HepG2 (cell line): ENCODE measurements at regions not wholly inside any gene's neighbourhood (a gene's known extent, or its start where the extent isn't known, plus 50 kb on each side); places are given as distances from the start of the nearest gene placed in this dataset.

Source experiments
- ARNTL ChIP-seq: sonication (generic); formaldehyde crosslinking; IDR thresholded peaks from 2 replicates; pipeline ENCODE4 v1.4.0; 2020; ENCODE audit warnings: mild to moderate bottlenecking, missing genetic modification reagents
- ATF7-NPFF ChIP-seq: sonication (generic); formaldehyde crosslinking; IDR thresholded peaks from 2 replicates; pipeline ENCODE4 v1.8.1; 2023; ENCODE audit warnings: mild to moderate bottlenecking, low read depth, missing genetic modification reagents, moderate library complexity
- BHLHE40 ChIP-seq: IDR thresholded peaks from 2 replicates; pipeline ENCODE4 v1.6.1; 2011; ENCODE audit warnings: low read length, improper control_type of control experiment
- EED ChIP-seq: sonication (generic); formaldehyde crosslinking; IDR thresholded peaks from 2 replicates; pipeline ENCODE4 v1.5.0; 2020; ENCODE audit warnings: mild to moderate bottlenecking, missing genetic modification reagents
- ELF1 ChIP-seq: sonication (generic); formaldehyde crosslinking; IDR thresholded peaks from 2 replicates; pipeline ENCODE4 v1.4.0; 2020; ENCODE audit warnings: missing genetic modification reagents
- FOSL2 ChIP-seq: sonication (generic); formaldehyde crosslinking; IDR thresholded peaks from 2 replicates; pipeline ENCODE4 v1.4.0; 2020; ENCODE audit warnings: missing genetic modification reagents
- FOXJ3 ChIP-seq: sonication (generic); formaldehyde crosslinking; IDR thresholded peaks from 2 replicates; pipeline ENCODE4 v1.4.0; 2020; ENCODE audit warnings: missing genetic modification reagents, mild to moderate bottlenecking, borderline replicate concordance
- HMG20B ChIP-seq: conservative IDR thresholded peaks from 2 replicates; pipeline ENCODE4 v1.6.1; 2016; ENCODE audit warnings: missing genetic modification reagents, missing compliant biosample characterization
- MEIS1 ChIP-seq: sonication (generic); formaldehyde crosslinking; IDR thresholded peaks from 2 replicates; pipeline ENCODE4 v1.9.0; 2021; ENCODE audit warnings: mild to moderate bottlenecking, missing genetic modification reagents, moderate library complexity, borderline replicate concordance
- NFYB ChIP-seq: sonication (generic); formaldehyde crosslinking; IDR thresholded peaks from 2 replicates; pipeline ENCODE4 v1.4.0; 2020; ENCODE audit warnings: missing genetic modification reagents
- SRSF9 ChIP-seq: fragments of 200-400 bp; formaldehyde crosslinking; IDR thresholded peaks from 2 replicates; pipeline ENCODE4 v1.6.1; 2018; ENCODE audit warnings: borderline replicate concordance, mild to moderate bottlenecking, low read depth, low read length; ENCODE audit not compliant: insufficient read depth, poor library complexity, severe bottlenecking
- STAT5B ChIP-seq: sonication (generic); formaldehyde crosslinking; IDR thresholded peaks from 2 replicates; pipeline ENCODE4 v1.4.0; 2020; ENCODE audit warnings: missing genetic modification reagents
- YEATS2 ChIP-seq: sonication (generic); formaldehyde crosslinking; IDR thresholded peaks from 2 replicates; pipeline ENCODE4 v1.4.0; 2020; ENCODE audit warnings: missing genetic modification reagents, borderline replicate concordance
- ZFP41 ChIP-seq: sonication (generic); formaldehyde crosslinking; IDR thresholded peaks from 2 replicates; pipeline ENCODE4 v1.4.0; 2020; ENCODE audit warnings: mild to moderate bottlenecking, missing genetic modification reagents, borderline replicate concordance
- ZNF343 ChIP-seq: sonication (generic); formaldehyde crosslinking; IDR thresholded peaks from 2 replicates; pipeline ENCODE4 v1.4.0; 2020; ENCODE audit warnings: mild to moderate bottlenecking, missing genetic modification reagents
- ZNF558 ChIP-seq: sonication (generic); formaldehyde crosslinking; IDR thresholded peaks from 2 replicates; pipeline ENCODE4 v1.9.0; 2022; ENCODE audit warnings: mild to moderate bottlenecking, missing genetic modification reagents, borderline replicate concordance
- ZNF672 ChIP-seq: sonication (generic); formaldehyde crosslinking; IDR thresholded peaks from 2 replicates; pipeline ENCODE4 v1.8.1; 2022; ENCODE audit warnings: missing genetic modification reagents
- ZNF788 ChIP-seq: sonication (generic); formaldehyde crosslinking; IDR thresholded peaks from 2 replicates; pipeline ENCODE4 v1.5.0; 2020; ENCODE audit warnings: mild to moderate bottlenecking, missing genetic modification reagents, borderline replicate concordance
- TF ChIP-seq, protein P1 (sequence below): sonication (generic); formaldehyde crosslinking; IDR thresholded peaks from 2 replicates; pipeline ENCODE4 v1.4.0; 2020; ENCODE audit warnings: missing genetic modification reagents
- TF ChIP-seq, protein P2 (sequence below): IDR thresholded peaks from 2 replicates; pipeline ENCODE4 v1.6.1; 2016; ENCODE audit warnings: mild to moderate bottlenecking
- TF ChIP-seq, protein P3 (sequence below): sonication (generic); formaldehyde crosslinking; conservative IDR thresholded peaks from 2 replicates; pipeline ENCODE4 v1.4.0; 2020; ENCODE audit warnings: missing genetic modification reagents
- TF ChIP-seq, protein P4 (sequence below): fragments of 450-650 bp; IDR thresholded peaks from 2 replicates; pipeline ENCODE4 v1.6.1; 2017
- TF ChIP-seq, protein P5 (sequence below): sonication (generic); formaldehyde crosslinking; IDR thresholded peaks from 2 replicates; pipeline ENCODE4 v1.4.0; 2020; ENCODE audit warnings: missing genetic modification reagents

DNA sequence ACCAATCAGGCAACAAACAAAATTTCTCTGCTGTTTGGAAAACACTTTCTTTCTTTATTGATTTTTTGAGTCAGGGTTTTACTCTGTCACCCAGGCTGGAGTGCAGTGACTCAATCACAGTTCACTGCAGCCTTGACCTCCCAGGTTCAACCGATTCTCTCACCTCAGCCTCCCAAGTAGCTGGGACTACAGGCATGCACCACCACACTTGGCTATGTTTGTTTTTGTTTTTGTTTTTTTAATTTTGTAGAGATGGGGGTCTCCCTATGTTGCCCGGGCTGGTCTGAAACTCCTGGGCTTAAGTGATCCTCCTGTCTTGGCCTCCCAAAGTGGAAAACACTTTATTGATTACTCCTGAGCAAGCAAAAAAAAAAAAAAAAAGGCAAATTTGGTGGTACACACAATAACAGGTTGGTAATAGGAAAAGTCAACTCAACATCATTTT is 276.4 kb downstream of the SOX9 start (continued):
- TF ChIP-seq, protein P1, sequence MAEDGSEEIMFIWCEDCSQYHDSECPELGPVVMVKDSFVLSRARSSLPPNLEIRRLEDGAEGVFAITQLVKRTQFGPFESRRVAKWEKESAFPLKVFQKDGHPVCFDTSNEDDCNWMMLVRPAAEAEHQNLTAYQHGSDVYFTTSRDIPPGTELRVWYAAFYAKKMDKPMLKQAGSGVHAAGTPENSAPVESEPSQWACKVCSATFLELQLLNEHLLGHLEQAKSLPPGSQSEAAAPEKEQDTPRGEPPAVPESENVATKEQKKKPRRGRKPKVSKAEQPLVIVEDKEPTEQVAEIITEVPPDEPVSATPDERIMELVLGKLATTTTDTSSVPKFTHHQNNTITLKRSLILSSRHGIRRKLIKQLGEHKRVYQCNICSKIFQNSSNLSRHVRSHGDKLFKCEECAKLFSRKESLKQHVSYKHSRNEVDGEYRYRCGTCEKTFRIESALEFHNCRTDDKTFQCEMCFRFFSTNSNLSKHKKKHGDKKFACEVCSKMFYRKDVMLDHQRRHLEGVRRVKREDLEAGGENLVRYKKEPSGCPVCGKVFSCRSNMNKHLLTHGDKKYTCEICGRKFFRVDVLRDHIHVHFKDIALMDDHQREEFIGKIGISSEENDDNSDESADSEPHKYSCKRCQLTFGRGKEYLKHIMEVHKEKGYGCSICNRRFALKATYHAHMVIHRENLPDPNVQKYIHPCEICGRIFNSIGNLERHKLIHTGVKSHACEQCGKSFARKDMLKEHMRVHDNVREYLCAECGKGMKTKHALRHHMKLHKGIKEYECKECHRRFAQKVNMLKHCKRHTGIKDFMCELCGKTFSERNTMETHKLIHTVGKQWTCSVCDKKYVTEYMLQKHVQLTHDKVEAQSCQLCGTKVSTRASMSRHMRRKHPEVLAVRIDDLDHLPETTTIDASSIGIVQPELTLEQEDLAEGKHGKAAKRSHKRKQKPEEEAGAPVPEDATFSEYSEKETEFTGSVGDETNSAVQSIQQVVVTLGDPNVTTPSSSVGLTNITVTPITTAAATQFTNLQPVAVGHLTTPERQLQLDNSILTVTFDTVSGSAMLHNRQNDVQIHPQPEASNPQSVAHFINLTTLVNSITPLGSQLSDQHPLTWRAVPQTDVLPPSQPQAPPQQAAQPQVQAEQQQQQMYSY (CRISPR knock-in tag), result no peak
- TF ChIP-seq ARNTL (peak; percentile 62; the same call in 1 of the 2 replicates), FOXJ3 (CRISPR knock-in tag) (peak; percentile 57; the same call in 1 of the 2 replicates), YEATS2 (CRISPR knock-in tag) (peak; percentile 26; the same call in 1 of the 2 replicates), HMG20B (CRISPR knock-in tag) (no peak), BHLHE40 (no peak), ZNF788 (CRISPR knock-in tag) (0 out of 2 replicates have a peak, but pooled peaks have one; percentile 22), ZNF558 (CRISPR knock-in tag) (no peak), STAT5B (CRISPR knock-in tag) (no peak), ZNF343 (CRISPR knock-in tag) (no peak), ZFP41 (CRISPR knock-in tag) (no peak), NFYB (no peak), ATF7-NPFF (CRISPR knock-in tag) (no peak), SRSF9 (no peak), EED (CRISPR knock-in tag) (no peak), ELF1 (CRISPR knock-in tag) (no peak), MEIS1 (CRISPR knock-in tag) (no peak), FOSL2 (CRISPR knock-in tag) (peak; percentile 94), ZNF672 (CRISPR knock-in tag) (no peak)
- TF ChIP-seq, protein P2, sequence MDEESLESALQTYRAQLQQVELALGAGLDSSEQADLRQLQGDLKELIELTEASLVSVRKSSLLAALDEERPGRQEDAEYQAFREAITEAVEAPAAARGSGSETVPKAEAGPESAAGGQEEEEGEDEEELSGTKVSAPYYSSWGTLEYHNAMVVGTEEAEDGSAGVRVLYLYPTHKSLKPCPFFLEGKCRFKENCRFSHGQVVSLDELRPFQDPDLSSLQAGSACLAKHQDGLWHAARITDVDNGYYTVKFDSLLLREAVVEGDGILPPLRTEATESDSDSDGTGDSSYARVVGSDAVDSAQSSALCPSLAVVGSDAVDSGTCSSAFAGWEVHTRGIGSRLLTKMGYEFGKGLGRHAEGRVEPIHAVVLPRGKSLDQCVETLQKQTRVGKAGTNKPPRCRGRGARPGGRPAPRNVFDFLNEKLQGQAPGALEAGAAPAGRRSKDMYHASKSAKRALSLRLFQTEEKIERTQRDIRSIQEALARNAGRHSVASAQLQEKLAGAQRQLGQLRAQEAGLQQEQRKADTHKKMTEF (CRISPR knock-in tag), result peak; percentile 73; the same call in 1 of the 2 replicates
- TF ChIP-seq, protein P3, sequence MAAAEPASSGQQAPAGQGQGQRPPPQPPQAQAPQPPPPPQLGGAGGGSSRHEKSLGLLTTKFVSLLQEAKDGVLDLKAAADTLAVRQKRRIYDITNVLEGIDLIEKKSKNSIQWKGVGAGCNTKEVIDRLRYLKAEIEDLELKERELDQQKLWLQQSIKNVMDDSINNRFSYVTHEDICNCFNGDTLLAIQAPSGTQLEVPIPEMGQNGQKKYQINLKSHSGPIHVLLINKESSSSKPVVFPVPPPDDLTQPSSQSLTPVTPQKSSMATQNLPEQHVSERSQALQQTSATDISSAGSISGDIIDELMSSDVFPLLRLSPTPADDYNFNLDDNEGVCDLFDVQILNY (CRISPR knock-in tag), result no peak
- TF ChIP-seq, protein P4, sequence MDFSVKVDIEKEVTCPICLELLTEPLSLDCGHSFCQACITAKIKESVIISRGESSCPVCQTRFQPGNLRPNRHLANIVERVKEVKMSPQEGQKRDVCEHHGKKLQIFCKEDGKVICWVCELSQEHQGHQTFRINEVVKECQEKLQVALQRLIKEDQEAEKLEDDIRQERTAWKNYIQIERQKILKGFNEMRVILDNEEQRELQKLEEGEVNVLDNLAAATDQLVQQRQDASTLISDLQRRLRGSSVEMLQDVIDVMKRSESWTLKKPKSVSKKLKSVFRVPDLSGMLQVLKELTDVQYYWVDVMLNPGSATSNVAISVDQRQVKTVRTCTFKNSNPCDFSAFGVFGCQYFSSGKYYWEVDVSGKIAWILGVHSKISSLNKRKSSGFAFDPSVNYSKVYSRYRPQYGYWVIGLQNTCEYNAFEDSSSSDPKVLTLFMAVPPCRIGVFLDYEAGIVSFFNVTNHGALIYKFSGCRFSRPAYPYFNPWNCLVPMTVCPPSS, result no peak
- TF ChIP-seq, protein P5, sequence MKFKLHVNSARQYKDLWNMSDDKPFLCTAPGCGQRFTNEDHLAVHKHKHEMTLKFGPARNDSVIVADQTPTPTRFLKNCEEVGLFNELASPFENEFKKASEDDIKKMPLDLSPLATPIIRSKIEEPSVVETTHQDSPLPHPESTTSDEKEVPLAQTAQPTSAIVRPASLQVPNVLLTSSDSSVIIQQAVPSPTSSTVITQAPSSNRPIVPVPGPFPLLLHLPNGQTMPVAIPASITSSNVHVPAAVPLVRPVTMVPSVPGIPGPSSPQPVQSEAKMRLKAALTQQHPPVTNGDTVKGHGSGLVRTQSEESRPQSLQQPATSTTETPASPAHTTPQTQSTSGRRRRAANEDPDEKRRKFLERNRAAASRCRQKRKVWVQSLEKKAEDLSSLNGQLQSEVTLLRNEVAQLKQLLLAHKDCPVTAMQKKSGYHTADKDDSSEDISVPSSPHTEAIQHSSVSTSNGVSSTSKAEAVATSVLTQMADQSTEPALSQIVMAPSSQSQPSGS (CRISPR knock-in tag), result peak; percentile 68; the same call in 1 of the 2 replicates
